ENCODE measurements at regions not wholly inside any gene's neighbourhood (a gene's known extent, or its start where the extent isn't known, plus 50 kb on each side); places are given as distances from the start of the nearest gene placed in this dataset.

- DNase-seq (ENCODE audit: low spot score) (no peak), FAIRE-seq (no peak), ATAC-seq (no peak)
- Histone ChIP-seq H3K36me3 (replicated peaks in 1 of 2; ENCODE audit: control insufficient read depth in 1 of 2, insufficient read depth in 2 of 2, low read length in 2 of 2) (no peaks in the 10 kb centered on the region), H3K79me2 (ENCODE audit: insufficient read depth, low read length) (no peaks in the 10 kb centered on the region), H3K9ac (ENCODE audit: insufficient read depth, low read depth, low read length) (no peak overlapping the region), H2AFZ (ENCODE audit: low read length) (no peak overlapping the region), H3K27me3 (ENCODE audit: control insufficient read depth in 1 of 2, insufficient read depth in 2 of 2, low read length in 2 of 2) (peaks cover 0 to 12% of the 10 kb centered on the region in 2 experiments; a peak in 3 of 5 replicates), H3K4me3 (replicated peaks in 1 of 3; ENCODE audit: insufficient read depth in 1 of 3, low read depth in 2 of 3, low read length in 3 of 3) (no peak overlapping the region), H4K20me1 (ENCODE audit: insufficient read depth, low read length) (no peaks in the 10 kb centered on the region), H3K9me3 (ENCODE audit: low read length) (no peaks in the 10 kb centered on the region), H3K4me2 (ENCODE audit: low read depth, low read length) (no peak overlapping the region), H3K4me1 (ENCODE audit: insufficient read depth, low read length) (peaks cover 29% of the 10 kb centered on the region), H3K27ac (ENCODE audit: extremely low read length, insufficient read depth, low read length) (no peak overlapping the region)
- ChIA-PET POLR2A (no interaction called here), CTCF (ENCODE audit: low intra/inter-chr PET ratio, low total read pairs) (no interaction called here)
- no TSS peak for BruUV-seq (replicated peaks)
- WGBS (ENCODE audit: low lambda C conversion rate) = 67% methylated on average over 4 of the region's 4 CpGs
- intact Hi-C loops (cut with micrococcal nuclease; ENCODE audit: unreplicated experiment) (no loop called here), in situ Hi-C loops (cut with HindIII; ENCODE audit: extremely low pct_ligation_motif_present, low pct_unique_long_range_greater_than_20kb) (no loop called here)
- no peak for TF ChIP-seq AHDC1 (CRISPR knock-in tag; IDR thresholded peaks at IDR 0.05; ENCODE audit: borderline replicate concordance)
- TF ChIP-seq ZNF446 (CRISPR knock-in tag; IDR thresholded peaks at IDR 0.05) = no peak
- TF ChIP-seq ZNF670 (CRISPR knock-in tag; IDR thresholded peaks at IDR 0.05; ENCODE audit: borderline replicate concordance) = no peak
- TF ChIP-seq ZNF672 (CRISPR knock-in tag; IDR thresholded peaks at IDR 0.05) = no peak
- TF ChIP-seq ZNF263 (CRISPR knock-in tag; IDR thresholded peaks at IDR 0.05) = no peak
- no peak for TF ChIP-seq SP1 (IDR thresholded peaks at IDR 0.05)
- no peak for TF ChIP-seq SP1 (CRISPR knock-in tag; IDR thresholded peaks at IDR 0.05)
- TF ChIP-seq ZGPAT (CRISPR knock-in tag; IDR thresholded peaks at IDR 0.05) = no peak
These were observed 508.4 kb upstream of the SULF2 start for GRCh38 chr20:48293671-48294070.
